K562 (cell line): ENCODE measurements at regions not wholly inside any gene's neighbourhood (a gene's known extent, or its start where the extent isn't known, plus 50 kb on each side); places are given as distances from the start of the nearest gene placed in this dataset.

Experiments
- BCOR ChIP-seq: fragments of 450-650 bp; IDR thresholded peaks from 2 replicates; pipeline ENCODE4 v1.6.1; 2016
- CBFB ChIP-seq: sonication (generic); formaldehyde crosslinking; IDR thresholded peaks from 2 replicates; pipeline ENCODE4 v1.4.0; 2020; ENCODE audit warnings: mild to moderate bottlenecking, missing genetic modification reagents
- E2F6 ChIP-seq, 2 experiments: IDR thresholded peaks; 2 replicates each; pipeline ENCODE4 v1.6.1; 2011; ENCODE audit warnings: borderline replicate concordance in 1 of 2, control low read depth in 1 of 2, low read depth in 1 of 2, low read length in 1 of 2, mild to moderate bottlenecking in 1 of 2, mixed read lengths in 1 of 2, moderate library complexity in 1 of 2; ENCODE audit not compliant: insufficient read depth in 1 of 2, insufficient read length in 1 of 2, poor library complexity in 1 of 2, severe bottlenecking in 1 of 2; ENCODE audit errors: extremely low read depth in 1 of 2
- EGR1 ChIP-seq: fragments of 450-650 bp; conservative IDR thresholded peaks from 2 replicates; pipeline ENCODE4 v1.6.1; 2017; ENCODE audit warnings: mild to moderate bottlenecking
- ESRRA ChIP-seq: fragments of 450-650 bp; IDR thresholded peaks from 2 replicates; pipeline ENCODE4 v1.6.1; 2014; ENCODE audit warnings: low read depth, mild to moderate bottlenecking, moderate library complexity, borderline replicate concordance
- GATAD2A ChIP-seq: fragments of 450-650 bp; IDR thresholded peaks from 2 replicates; pipeline ENCODE4 v1.6.1; 2017
- HDAC2 ChIP-seq: fragments of 450-650 bp; IDR thresholded peaks from 2 replicates; pipeline ENCODE4 v1.6.1; 2016; ENCODE audit warnings: mild to moderate bottlenecking
- HDAC3 ChIP-seq: fragments of 450-650 bp; IDR thresholded peaks from 2 replicates; pipeline ENCODE4 v1.6.1; 2018; ENCODE audit warnings: borderline replicate concordance, mild to moderate bottlenecking, moderate library complexity; ENCODE audit not compliant: partially characterized antibody
- JUND ChIP-seq, 2 experiments: IDR thresholded peaks; 2 replicates in 1 of 2; 3 replicates in 1 of 2; pipeline ENCODE4 v1.6.1; 2011; ENCODE audit warnings: borderline replicate concordance in 2 of 2, low read depth in 2 of 2, low read length in 2 of 2, improper control_type of control experiment in 1 of 2, missing biosample characterization in 1 of 2, missing genetic modification characterization in 1 of 2, missing genetic modification reagents in 1 of 2
- MAZ ChIP-seq, 2 experiments: fragments of 450-650 bp in 1 of 2; sonication (generic) in 1 of 2; formaldehyde crosslinking; IDR thresholded peaks in 1 of 2; conservative IDR thresholded peaks in 1 of 2; 2 replicates each; pipeline versions ENCODE4 v1.4.0 to v1.5.0; 2020; ENCODE audit warnings: mild to moderate bottlenecking in 1 of 2, missing genetic modification reagents in 1 of 2
- MECOM ChIP-seq: fragments of 250-450 bp; sonication (Bioruptor Pico); IDR thresholded peaks from 2 replicates; pipeline ENCODE4 v1.8.0; 2022; ENCODE audit warnings: inconsistent platforms
- MEIS2 ChIP-seq: fragments of 450-650 bp; IDR thresholded peaks from 2 replicates; pipeline ENCODE4 v1.6.1; 2014; ENCODE audit warnings: mild to moderate bottlenecking; ENCODE audit not compliant: partially characterized antibody
- NFE2 ChIP-seq: IDR thresholded peaks from 2 replicates; pipeline ENCODE4 v1.6.1; 2014; ENCODE audit warnings: antibody characterized with exemption, low read depth
- NRF1 ChIP-seq, 2 experiments: fragments of 450-650 bp; IDR thresholded peaks in 1 of 2; conservative IDR thresholded peaks in 1 of 2; 2 replicates each; pipeline ENCODE4 v1.6.1; 2014; ENCODE audit warnings: mild to moderate bottlenecking in 2 of 2
- PCBP2 ChIP-seq: fragments of 200-400 bp; formaldehyde crosslinking; IDR thresholded peaks from 2 replicates; pipeline ENCODE4 v1.6.1; 2018; ENCODE audit warnings: low read length, low read depth, mild to moderate bottlenecking, moderate library complexity; ENCODE audit not compliant: poor library complexity, severe bottlenecking
- RB1 ChIP-seq: fragments of 450-650 bp; IDR thresholded peaks from 2 replicates; pipeline ENCODE4 v1.6.1; 2017; ENCODE audit warnings: low read depth, mild to moderate bottlenecking
- SMAD4 ChIP-seq: fragments of 250-450 bp; sonication (Bioruptor Pico); conservative IDR thresholded peaks from 2 replicates; pipeline ENCODE4 v1.8.0; 2021; ENCODE audit warnings: inconsistent platforms, mild to moderate bottlenecking, moderate library complexity
- SMARCA4 ChIP-seq: fragments of 450-650 bp; IDR thresholded peaks from 2 replicates; pipeline ENCODE4 v1.6.1; 2016
- TFE3 ChIP-seq: fragments of 450-650 bp; formaldehyde crosslinking; IDR thresholded peaks from 2 replicates; pipeline ENCODE4 v1.4.0; 2020; ENCODE audit warnings: mild to moderate bottlenecking, mixed read lengths
- U2AF2 ChIP-seq: fragments of 200-400 bp; formaldehyde crosslinking; optimal IDR thresholded peaks from 2 replicates; pipeline ENCODE3; 2017; ENCODE audit warnings: low read depth, mild to moderate bottlenecking, low read length
- ZBTB26 ChIP-seq: fragments of 450-650 bp; formaldehyde crosslinking; IDR thresholded peaks from 2 replicates; pipeline ENCODE4 v1.4.0; 2022; ENCODE audit warnings: missing genetic modification characterization
- ZKSCAN1 ChIP-seq: fragments of 150-350 bp; IDR thresholded peaks from 2 replicates; pipeline ENCODE4 v1.6.1; 2016; ENCODE audit warnings: low read depth, low read length
- ZNF316 ChIP-seq: fragments of 450-650 bp; IDR thresholded peaks from 2 replicates; pipeline ENCODE4 v1.6.1; 2016
- ZNF586 ChIP-seq: fragments of 450-650 bp; formaldehyde crosslinking; conservative IDR thresholded peaks from 2 replicates; pipeline ENCODE4 v1.4.0; 2020; ENCODE audit warnings: mild to moderate bottlenecking, moderate library complexity
- ZNF764 ChIP-seq: fragments of 250-450 bp; sonication (Bioruptor Pico); IDR thresholded peaks from 2 replicates; pipeline ENCODE4 v1.4.0; 2020; ENCODE audit warnings: low read depth, mild to moderate bottlenecking, moderate library complexity
- ZNF785 ChIP-seq: fragments of 250-450 bp; sonication (Bioruptor Pico); IDR thresholded peaks from 2 replicates; pipeline ENCODE4 v1.4.0; 2020; ENCODE audit warnings: mild to moderate bottlenecking

GRCh38 chr2:120914839-120915521 lies 179.3 kb downstream of the GLI2 start (continued):
- TF ChIP-seq TFE3 (CRISPR knock-in tag) (no peak), MECOM (CRISPR knock-in tag) (no peak), ZNF785 (CRISPR knock-in tag) (no peak), ZNF764 (CRISPR knock-in tag) (no peak), SMARCA4 (peak; percentile 49; the same call in 1 of the 2 replicates), RB1 (peak; percentile 14; the same call in 1 of the 2 replicates), BCOR (0 out of 2 replicates have a peak, but pooled peaks have one; percentile 11), SMAD4 (CRISPR knock-in tag) (peak; percentile 56; the same call in 1 of the 2 replicates), JUND (IDR thresholded peaks at IDR 0.05; ENCODE audit: borderline replicate concordance, low read depth, low read length) (no peak; the same call in 1 of the 2 replicates), JUND (tag; IDR thresholded peaks at IDR 0.05; ENCODE audit: borderline replicate concordance, low read depth, low read length) (peak; percentile 49; the same call in 1 of the 3 replicates), NFE2 (peak; percentile 90), ZBTB26 (CRISPR knock-in tag) (no peak), ESRRA (no peak), ZKSCAN1 (no peak), MEIS2 (peak; percentile 76), HDAC3 (no peak), EGR1 (peak; percentile 91), ZNF586 (no peak), CBFB (CRISPR knock-in tag) (0 out of 2 replicates have a peak, but pooled peaks have one; percentile 44), GATAD2A (no peak), ZNF316 (peak; percentile 87), HDAC2 (no peak), U2AF2 (no peak), MAZ (CRISPR knock-in tag; conservative IDR thresholded peaks at IDR 0.05 in 1 of 2, IDR thresholded peaks at IDR 0.05 in 1 of 2) (0 out of 4 replicates have a peak, but pooled peaks of 1 of the 2 experiments have one; percentile 48), NRF1 (conservative IDR thresholded peaks at IDR 0.05 in 1 of 2, IDR thresholded peaks at IDR 0.05 in 1 of 2) (peak; percentile 18 to 21; a peak in 1 of 4 replicates), PCBP2 (no peak), E2F6 (IDR thresholded peaks at IDR 0.05; ENCODE audit: borderline replicate concordance in 1 of 2, extremely low read depth in 1 of 2, insufficient read depth in 1 of 2, insufficient read length in 1 of 2, low read depth in 1 of 2, low read length in 1 of 2, poor library complexity in 1 of 2, severe bottlenecking in 1 of 2) (no peak)
